CD14-positive monocyte (primary cell): ENCODE measurements at regions not wholly inside any gene's neighbourhood (a gene's known extent, or its start where the extent isn't known, plus 50 kb on each side); places are given as distances from the start of the nearest gene placed in this dataset.

Experiments
- DNase-seq, 3 donors: peaks; one replicate each; pipeline ENCODE4 v3.0.0-alpha.2; 2011 to 2022
- H2AFZ ChIP-seq: 2 replicates; pipeline ENCODE4 v1.6.0; 2012; ENCODE audit warnings: mild to moderate bottlenecking, low read depth, low read length, inconsistent platforms; ENCODE audit not compliant: insufficient read depth, poor library complexity, severe bottlenecking
- H3K27ac ChIP-seq, 2 donors: 1 replicate in 1 of 2; 2 replicates in 1 of 2; pipeline ENCODE4 v1.5.1; 2012 to 2013; ENCODE audit warnings: low read length in 2 of 2, control low read depth in 1 of 2, inconsistent platforms in 1 of 2, low read depth in 1 of 2, mild to moderate bottlenecking in 1 of 2
- H3K27me3 ChIP-seq, 2 donors: one replicate each; pipeline versions ENCODE4 v1.6.0 to v1.6.1; 2011 to 2013; ENCODE audit warnings: low read length in 2 of 2; ENCODE audit not compliant: control insufficient read depth in 2 of 2, insufficient read depth in 2 of 2
- H3K36me3 ChIP-seq, 2 donors: replicated peaks in 1 of 2; 1 replicate in 1 of 2; 2 replicates in 1 of 2; pipeline versions ENCODE4 v1.5.1 to v1.6.1; 2012 to 2013; ENCODE audit warnings: low read length in 2 of 2, control low read depth in 1 of 2, inconsistent platforms in 1 of 2, mild to moderate bottlenecking in 1 of 2; ENCODE audit not compliant: insufficient read depth in 2 of 2, control insufficient read depth in 1 of 2
- H3K4me1 ChIP-seq, 2 donors: 1 replicate in 1 of 2; 2 replicates in 1 of 2; pipeline versions ENCODE4 v1.5.1 to v1.6.1; 2012 to 2013; ENCODE audit warnings: low read length in 2 of 2, control low read depth in 1 of 2, inconsistent platforms in 1 of 2, mild to moderate bottlenecking in 1 of 2, moderate library complexity in 1 of 2; ENCODE audit not compliant: insufficient read depth in 2 of 2, control insufficient read depth in 1 of 2
- H3K4me2 ChIP-seq: replicated peaks from 2 replicates; pipeline ENCODE3; 2012; ENCODE audit warnings: low read length, moderate library complexity, mild to moderate bottlenecking; ENCODE audit not compliant: poor library complexity, severe bottlenecking; ENCODE audit errors: extremely low read depth
- H3K4me3 ChIP-seq, 3 experiments: fragments of 200-600 bp in 1 of 3; sonication (generic) in 1 of 3; replicated peaks in 1 of 3; 1 replicate in 2 of 3; 2 replicates in 1 of 3; pipeline ENCODE4 v1.5.1; 2011 to 2013; ENCODE audit warnings: low read length in 3 of 3, mild to moderate bottlenecking in 3 of 3, control low read depth in 2 of 3, low read depth in 2 of 3, inconsistent platforms in 1 of 3, moderate library complexity in 1 of 3
- H3K79me2 ChIP-seq: 2 replicates; pipeline ENCODE4 v1.6.0; 2012; ENCODE audit warnings: mild to moderate bottlenecking, control low read depth, inconsistent platforms, low read length, moderate library complexity; ENCODE audit not compliant: insufficient read depth
- H3K9ac ChIP-seq: 2 replicates; pipeline ENCODE4 v1.6.0; 2017; ENCODE audit warnings: low read length, mild to moderate bottlenecking; ENCODE audit not compliant: insufficient read depth, poor library complexity, severe bottlenecking
- H3K9me3 ChIP-seq, 2 donors: replicated peaks in 1 of 2; 1 replicate in 1 of 2; 2 replicates in 1 of 2; pipeline versions ENCODE4 v1.5.1 to v1.6.1; 2012 to 2013; ENCODE audit warnings: low read length in 2 of 2, control low read depth in 1 of 2; ENCODE audit not compliant: control insufficient read depth in 1 of 2, insufficient read depth in 1 of 2
- H4K20me1 ChIP-seq: 2 replicates; pipeline ENCODE4 v1.6.0; 2012; ENCODE audit warnings: mild to moderate bottlenecking, low read length, control low read depth, moderate library complexity; ENCODE audit not compliant: insufficient read depth
- H3K27ac Mint-ChIP-seq, 7 donors: one replicate each; pipeline ENCODE4 v1.8.0; 2020; ENCODE audit warnings: mild to moderate bottlenecking in 7 of 7, mixed read lengths in 7 of 7, moderate library complexity in 6 of 7, inconsistent platforms in 2 of 7
- H3K27me3 Mint-ChIP-seq, 3 donors: one replicate each; pipeline ENCODE4 v1.8.0; 2021 to 2022; ENCODE audit warnings: low read depth in 3 of 3, mild to moderate bottlenecking in 3 of 3, mixed read lengths in 3 of 3, moderate library complexity in 3 of 3, inconsistent platforms in 1 of 3
- H3K36me3 Mint-ChIP-seq, 2 donors: one replicate each; pipeline ENCODE4 v1.8.0; 2020; ENCODE audit warnings: mixed read lengths in 2 of 2, inconsistent platforms in 1 of 2, mild to moderate bottlenecking in 1 of 2
- H3K4me1 Mint-ChIP-seq: one replicate; pipeline ENCODE4 v1.8.0; 2020; ENCODE audit warnings: mild to moderate bottlenecking, mixed read lengths
- H3K4me3 Mint-ChIP-seq, 2 donors: one replicate each; pipeline ENCODE4 v1.8.0; 2020; ENCODE audit warnings: mild to moderate bottlenecking in 2 of 2, mixed read lengths in 2 of 2, moderate library complexity in 1 of 2
- H3K9me3 Mint-ChIP-seq, 7 donors: one replicate each; pipeline ENCODE4 v1.8.0; 2020 to 2022; ENCODE audit warnings: mixed read lengths in 7 of 7, mild to moderate bottlenecking in 6 of 7, moderate library complexity in 6 of 7, inconsistent platforms in 2 of 7
- WGBS: methylation state at CpG from one replicate; pipeline ENCODE4 v1.1.5; 2013; ENCODE audit warnings: missing lambda C conversion rate; ENCODE audit not compliant: insufficient coverage; 5-methylcytosine and 5-hydroxymethylcytosine counted together
- intact Hi-C, 2 donors: fragments of 100-400 bp; cut with micrococcal nuclease; formaldehyde crosslinking; loops; one replicate each; pipeline versions ENCODE4 v1.15.0 to v1.15.1; 2023
- TF ChIP-seq, protein P1 (sequence below): fragments of 200-600 bp; IDR thresholded peaks from one replicate; pipeline ENCODE4 v1.8.0; 2022; ENCODE audit warnings: antibody characterized with exemption, mild to moderate bottlenecking

DNA sequence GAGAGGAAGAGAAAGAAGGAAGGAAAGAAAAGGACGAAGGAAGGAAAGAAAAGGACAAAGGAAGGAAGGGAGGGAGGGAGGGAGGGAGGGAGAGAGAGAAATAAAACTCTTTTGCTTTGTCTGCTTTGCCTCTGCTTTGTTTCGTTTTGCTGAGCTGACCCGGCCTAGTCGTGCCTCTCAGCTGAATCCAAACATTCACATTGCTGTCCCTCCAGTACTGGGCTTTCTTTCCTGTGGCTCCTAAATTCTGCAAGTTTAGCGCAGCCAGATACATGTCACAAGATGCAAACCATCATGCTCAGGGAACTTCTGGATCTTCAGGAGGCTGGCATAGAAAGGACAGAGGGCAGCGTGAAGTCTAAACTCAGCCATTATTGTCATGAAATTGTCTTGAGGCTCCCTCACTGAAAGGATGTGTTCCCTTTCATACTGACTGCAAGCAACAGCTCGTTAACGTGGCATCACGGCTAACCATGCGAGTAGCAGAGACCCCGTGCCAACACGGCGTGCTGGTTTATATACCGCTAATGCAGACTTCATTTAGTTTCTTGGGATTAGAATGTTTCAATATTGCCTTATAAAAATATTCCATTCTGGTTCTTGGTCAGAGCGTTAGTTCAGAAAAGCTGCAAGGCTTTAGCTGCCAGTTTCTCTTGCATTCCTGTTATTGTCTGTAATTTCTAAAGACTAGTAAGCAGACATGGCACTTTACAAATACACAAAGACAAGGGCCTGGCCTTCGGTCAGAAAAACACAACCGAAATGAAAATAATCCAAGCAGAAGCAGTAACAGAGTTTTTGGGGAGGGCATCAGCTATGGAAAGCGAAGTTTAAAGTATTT lies 94.2 kb downstream of the TMEM174 start:
- Mint-ChIP-seq H3K27ac (no peak overlapping the region), H3K36me3 (no peaks in the 10 kb centered on the region), H3K4me1 (no peaks in the 10 kb centered on the region), H3K4me3 (peak overlapping the region in 1 of 2 donors; percentile 56), H3K27me3 (peaks cover 8 to 36% (median 12%) of the 10 kb centered on the region in 3 donors), H3K9me3 (peaks cover 0 to 9% (median 3%) of the 10 kb centered on the region in 7 donors)
- Histone ChIP-seq H4K20me1 (no peaks in the 10 kb centered on the region), H3K9ac (no peak overlapping the region), H3K4me2 (no peak overlapping the region), H3K27me3 (peaks cover 13 to 18% of the 10 kb centered on the region in 2 donors), H3K79me2 (no peaks in the 10 kb centered on the region), H3K4me1 (no peaks in the 10 kb centered on the region), H3K36me3 (no peaks in the 10 kb centered on the region), H3K9me3 (no peaks in the 10 kb centered on the region), H3K27ac (no peak overlapping the region), H2AFZ (no peak overlapping the region), H3K4me3 (no peak overlapping the region)
- 64% methylated on average over 9 of the region's 18 CpGs for WGBS
- DNase-seq = no peak
- intact Hi-C loops = no loop called here
- TF ChIP-seq, protein P1, sequence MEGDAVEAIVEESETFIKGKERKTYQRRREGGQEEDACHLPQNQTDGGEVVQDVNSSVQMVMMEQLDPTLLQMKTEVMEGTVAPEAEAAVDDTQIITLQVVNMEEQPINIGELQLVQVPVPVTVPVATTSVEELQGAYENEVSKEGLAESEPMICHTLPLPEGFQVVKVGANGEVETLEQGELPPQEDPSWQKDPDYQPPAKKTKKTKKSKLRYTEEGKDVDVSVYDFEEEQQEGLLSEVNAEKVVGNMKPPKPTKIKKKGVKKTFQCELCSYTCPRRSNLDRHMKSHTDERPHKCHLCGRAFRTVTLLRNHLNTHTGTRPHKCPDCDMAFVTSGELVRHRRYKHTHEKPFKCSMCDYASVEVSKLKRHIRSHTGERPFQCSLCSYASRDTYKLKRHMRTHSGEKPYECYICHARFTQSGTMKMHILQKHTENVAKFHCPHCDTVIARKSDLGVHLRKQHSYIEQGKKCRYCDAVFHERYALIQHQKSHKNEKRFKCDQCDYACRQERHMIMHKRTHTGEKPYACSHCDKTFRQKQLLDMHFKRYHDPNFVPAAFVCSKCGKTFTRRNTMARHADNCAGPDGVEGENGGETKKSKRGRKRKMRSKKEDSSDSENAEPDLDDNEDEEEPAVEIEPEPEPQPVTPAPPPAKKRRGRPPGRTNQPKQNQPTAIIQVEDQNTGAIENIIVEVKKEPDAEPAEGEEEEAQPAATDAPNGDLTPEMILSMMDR = no peak

DNA sequence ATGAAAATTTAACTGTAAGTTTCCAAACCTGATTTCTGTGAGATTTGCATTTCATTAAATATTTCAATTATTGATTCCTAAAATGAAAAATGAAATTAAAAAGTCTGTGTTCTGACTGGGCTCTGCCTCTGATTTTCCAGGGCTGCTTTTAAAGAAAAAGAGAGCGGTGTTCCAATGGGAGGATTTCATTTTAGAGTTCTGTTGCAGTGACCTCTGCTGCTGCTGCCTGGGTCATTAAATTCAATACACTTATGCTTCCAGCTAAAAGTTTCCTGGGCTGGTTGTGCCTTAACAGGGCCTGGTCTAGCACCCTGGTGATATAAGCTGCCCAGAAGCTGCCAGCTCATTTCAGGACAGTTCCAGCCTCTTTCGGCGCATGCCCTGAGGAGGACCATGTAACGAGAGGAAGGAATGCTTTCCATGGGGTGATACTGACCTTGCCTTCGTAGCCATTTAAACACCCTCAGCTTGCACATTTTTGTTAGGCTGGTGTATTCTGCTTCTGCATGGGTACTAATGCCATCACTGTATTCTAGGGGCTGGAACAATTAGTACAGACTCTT lies 93.3 kb downstream of the TMEM174 start:
- Mint-ChIP-seq H3K36me3 (no peaks in the 10 kb centered on the region), H3K27ac (no peak overlapping the region), H3K4me3 (no peak overlapping the region), H3K9me3 (peaks cover 0 to 10% (median 3%) of the 10 kb centered on the region in 7 donors), H3K4me1 (no peaks in the 10 kb centered on the region), H3K27me3 (peaks cover 8 to 36% (median 14%) of the 10 kb centered on the region in 3 donors)
- 60% methylated on average over 1 of the region's 5 CpGs for WGBS
- no peak overlapping the region for H3K9ac ChIP-seq
- DNase-seq = no peak
- H3K4me2 ChIP-seq = no peak overlapping the region
- H3K4me3 ChIP-seq = no peak overlapping the region
- no peaks in the 10 kb centered on the region for H3K4me1 ChIP-seq
- H3K27me3 ChIP-seq = peaks cover 12 to 18% of the 10 kb centered on the region in 2 donors
- no peaks in the 10 kb centered on the region for H3K79me2 ChIP-seq
- H4K20me1 ChIP-seq = no peaks in the 10 kb centered on the region
- H3K27ac ChIP-seq = no peak overlapping the region
- TF ChIP-seq, protein P1 = no peak
- H3K9me3 ChIP-seq = no peaks in the 10 kb centered on the region
- no peak overlapping the region for H2AFZ ChIP-seq
- H3K36me3 ChIP-seq = no peaks in the 10 kb centered on the region
- intact Hi-C loops = no loop called here
